Astrocyte (in vitro differentiated cells and primary cell): ENCODE measurements at regions not wholly inside any gene's neighbourhood (a gene's known extent, or its start where the extent isn't known, plus 50 kb on each side); places are given as distances from the start of the nearest gene placed in this dataset.

Experiments used
- EZH2 ChIP-seq: IDR thresholded peaks from 2 replicates; pipeline ENCODE4 v1.6.1; 2012; ENCODE audit warnings: mild to moderate bottlenecking, low read length, inconsistent platforms; ENCODE audit not compliant: insufficient read depth
- TF ChIP-seq, protein P1 (sequence below): IDR thresholded peaks from 2 replicates; pipeline ENCODE4 v1.5.1; 2011; ENCODE audit warnings: low read depth, mild to moderate bottlenecking, inconsistent platforms, low read length, moderate library complexity; ENCODE audit not compliant: insufficient read depth

DNA sequence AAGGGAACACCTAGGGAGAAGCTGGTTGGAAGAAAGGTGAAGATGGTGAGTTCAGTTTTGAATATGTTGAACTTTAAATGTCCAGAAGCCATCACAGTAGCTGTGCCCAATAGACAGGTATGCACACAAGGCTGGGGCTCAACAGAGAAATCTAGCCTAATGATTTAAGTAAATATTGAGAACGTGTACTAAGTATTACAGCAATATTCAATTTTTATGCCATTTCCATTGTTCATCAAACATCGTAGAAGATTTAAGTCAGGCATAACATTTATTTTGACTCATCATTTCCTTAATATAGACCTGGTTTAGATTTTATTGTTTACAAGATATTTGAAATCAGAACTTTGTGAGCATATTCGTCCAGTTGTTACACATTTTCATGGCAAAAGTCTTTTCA, 116.4 kb downstream of the HPGD start:
- TF ChIP-seq, protein P1, sequence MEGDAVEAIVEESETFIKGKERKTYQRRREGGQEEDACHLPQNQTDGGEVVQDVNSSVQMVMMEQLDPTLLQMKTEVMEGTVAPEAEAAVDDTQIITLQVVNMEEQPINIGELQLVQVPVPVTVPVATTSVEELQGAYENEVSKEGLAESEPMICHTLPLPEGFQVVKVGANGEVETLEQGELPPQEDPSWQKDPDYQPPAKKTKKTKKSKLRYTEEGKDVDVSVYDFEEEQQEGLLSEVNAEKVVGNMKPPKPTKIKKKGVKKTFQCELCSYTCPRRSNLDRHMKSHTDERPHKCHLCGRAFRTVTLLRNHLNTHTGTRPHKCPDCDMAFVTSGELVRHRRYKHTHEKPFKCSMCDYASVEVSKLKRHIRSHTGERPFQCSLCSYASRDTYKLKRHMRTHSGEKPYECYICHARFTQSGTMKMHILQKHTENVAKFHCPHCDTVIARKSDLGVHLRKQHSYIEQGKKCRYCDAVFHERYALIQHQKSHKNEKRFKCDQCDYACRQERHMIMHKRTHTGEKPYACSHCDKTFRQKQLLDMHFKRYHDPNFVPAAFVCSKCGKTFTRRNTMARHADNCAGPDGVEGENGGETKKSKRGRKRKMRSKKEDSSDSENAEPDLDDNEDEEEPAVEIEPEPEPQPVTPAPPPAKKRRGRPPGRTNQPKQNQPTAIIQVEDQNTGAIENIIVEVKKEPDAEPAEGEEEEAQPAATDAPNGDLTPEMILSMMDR = no peak
- no peak for TF ChIP-seq EZH2
